Activated T-helper 17 cell treated with anti-CD3 and anti-CD28 coated beads, Interleukin-2, amount 50 U/mL, for 72 hours (primary cell): ENCODE measurements at regions not wholly inside any gene's neighbourhood (a gene's known extent, or its start where the extent isn't known, plus 50 kb on each side); places are given as distances from the start of the nearest gene placed in this dataset.

Experiments
- ATAC-seq: fragments of 150-1000 bp; cut with Tn5 transposase; replicated peaks from 2 replicates; pipeline ENCODE4 v1.10.0; 2021; ENCODE audit warnings: mild to moderate bottlenecking, moderate library complexity
- H3K27ac Mint-ChIP-seq: one replicate; pipeline ENCODE4 v1.8.0; 2022; ENCODE audit warnings: mixed read lengths
- H3K27me3 Mint-ChIP-seq: one replicate; pipeline ENCODE4 v1.8.0; 2022; ENCODE audit warnings: mixed read lengths
- H3K36me3 Mint-ChIP-seq: one replicate; pipeline ENCODE4 v1.8.0; 2022; ENCODE audit warnings: low read depth, mild to moderate bottlenecking, mixed read lengths
- H3K4me1 Mint-ChIP-seq: one replicate; pipeline ENCODE4 v1.8.0; 2022; ENCODE audit warnings: mixed read lengths
- H3K4me3 Mint-ChIP-seq: one replicate; pipeline ENCODE4 v1.8.0; 2022; ENCODE audit warnings: mild to moderate bottlenecking, mixed read lengths
- H3K9me3 Mint-ChIP-seq: one replicate; pipeline ENCODE4 v1.8.0; 2022; ENCODE audit warnings: mixed read lengths

DNA sequence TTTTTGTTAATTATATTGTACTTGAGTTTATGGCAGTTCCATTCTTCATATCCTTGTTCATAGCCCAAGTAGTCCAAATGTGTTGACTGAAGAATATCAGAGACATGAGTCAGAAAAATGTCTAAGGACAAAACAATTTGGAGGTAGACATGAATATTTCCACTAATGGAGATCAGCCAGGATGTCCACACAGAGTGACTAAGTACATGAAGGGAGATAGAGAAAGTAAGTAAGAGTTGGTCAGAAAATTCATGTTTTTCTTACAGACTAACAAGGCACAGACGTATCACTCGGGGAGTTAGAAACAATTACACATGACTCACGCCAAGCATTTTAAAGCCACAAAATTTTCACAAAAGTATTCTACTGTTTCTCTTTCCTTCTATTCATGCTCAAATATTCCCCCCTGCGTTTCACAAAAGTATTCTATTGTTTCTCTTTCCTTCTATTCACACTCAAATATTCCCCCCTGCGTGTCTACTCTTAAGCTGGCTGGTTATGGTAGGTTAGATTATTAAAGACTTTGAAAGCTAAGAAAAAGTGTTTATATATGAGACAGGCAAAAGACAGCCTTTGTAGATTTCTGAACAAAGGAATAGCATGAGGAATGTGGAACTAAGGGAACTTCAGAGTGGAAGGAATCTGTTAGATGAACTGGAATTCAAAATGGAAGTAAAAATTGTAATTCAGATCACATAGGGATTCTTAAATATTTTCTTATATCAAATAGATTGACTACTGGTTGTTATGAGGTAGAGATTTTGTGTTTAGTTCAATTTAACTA lies 648.7 kb upstream of the CCDC54 start:
- Mint-ChIP-seq H3K36me3 (no peaks in the 10 kb centered on the region), H3K9me3 (no peaks in the 10 kb centered on the region), H3K27me3 (peaks cover 6% of the 10 kb centered on the region), H3K4me1 (no peaks in the 10 kb centered on the region), H3K4me3 (no peak overlapping the region), H3K27ac (no peak overlapping the region)
- ATAC-seq, result no peak

DNA sequence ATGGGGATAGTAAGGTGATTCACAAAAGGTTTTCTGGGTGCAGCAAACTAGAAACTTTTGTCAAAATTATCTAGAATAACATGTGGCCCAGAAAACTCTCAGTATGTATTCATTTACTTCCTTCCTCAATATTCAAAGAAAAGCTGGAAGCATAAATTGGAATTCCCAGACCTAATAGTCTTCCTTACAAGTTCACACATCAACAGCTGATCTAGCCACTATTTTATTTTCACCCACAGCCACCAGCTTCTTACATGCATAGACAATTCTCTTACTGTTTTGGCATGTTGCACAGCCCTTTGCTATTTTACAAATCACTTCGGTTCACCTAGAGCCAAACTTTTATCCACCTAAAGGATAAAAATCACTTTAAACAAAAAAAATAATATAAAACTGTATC lies 647.8 kb upstream of the CCDC54 start:
- peaks cover 6% of the 10 kb centered on the region for H3K27me3 Mint-ChIP-seq
- H3K4me1 Mint-ChIP-seq, result no peaks in the 10 kb centered on the region
- H3K4me3 Mint-ChIP-seq, result no peak overlapping the region
- no peak overlapping the region for H3K27ac Mint-ChIP-seq
- H3K9me3 Mint-ChIP-seq, result no peaks in the 10 kb centered on the region
- ATAC-seq, result no peak
- H3K36me3 Mint-ChIP-seq, result no peaks in the 10 kb centered on the region

DNA sequence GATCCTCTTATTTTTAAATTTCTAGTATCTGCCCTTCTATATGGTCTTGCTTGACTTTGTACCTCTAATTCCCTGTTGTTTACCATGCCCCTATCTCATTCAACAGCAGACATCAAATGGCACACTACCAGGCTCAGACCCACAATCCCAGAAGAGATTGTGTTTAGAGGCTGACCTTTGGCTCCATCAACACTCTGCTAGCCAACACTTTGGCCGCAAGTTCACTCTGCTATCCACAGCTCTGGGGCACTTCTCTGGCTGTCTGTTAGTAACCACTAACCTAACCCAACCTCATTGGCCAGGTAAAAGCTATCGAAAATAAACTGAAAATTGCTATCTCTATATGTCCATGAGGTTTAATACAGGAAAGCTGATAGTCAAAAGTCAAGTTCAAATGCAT lies 646.0 kb upstream of the CCDC54 start:
- Mint-ChIP-seq H3K27ac (no peak overlapping the region), H3K36me3 (no peaks in the 10 kb centered on the region), H3K4me3 (no peak overlapping the region), H3K4me1 (no peaks in the 10 kb centered on the region), H3K9me3 (no peaks in the 10 kb centered on the region), H3K27me3 (peaks cover 6% of the 10 kb centered on the region)
- no peak for ATAC-seq

DNA sequence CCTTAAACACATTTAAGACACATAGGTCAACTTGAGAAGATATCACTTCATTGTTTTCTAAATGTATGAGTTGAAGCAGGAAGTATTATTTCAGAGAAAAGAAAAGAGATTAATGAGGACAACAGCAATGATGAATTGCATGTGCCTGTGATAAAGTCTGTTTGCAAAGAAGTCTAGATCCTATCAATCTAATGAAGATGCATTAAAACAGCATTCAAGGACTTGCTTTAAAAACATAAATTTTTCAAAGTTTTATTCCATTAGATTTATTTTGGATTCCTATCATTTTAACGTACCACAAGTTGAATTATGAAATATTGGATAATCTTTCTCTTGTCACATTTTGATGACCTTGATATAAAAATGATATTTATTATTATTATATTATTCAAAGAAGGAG lies 642.5 kb upstream of the CCDC54 start:
- Mint-ChIP-seq H3K4me3 (no peak overlapping the region), H3K4me1 (no peaks in the 10 kb centered on the region), H3K27ac (no peak overlapping the region), H3K27me3 (peaks cover 3% of the 10 kb centered on the region), H3K9me3 (no peaks in the 10 kb centered on the region), H3K36me3 (no peaks in the 10 kb centered on the region)
- no peak for ATAC-seq

DNA sequence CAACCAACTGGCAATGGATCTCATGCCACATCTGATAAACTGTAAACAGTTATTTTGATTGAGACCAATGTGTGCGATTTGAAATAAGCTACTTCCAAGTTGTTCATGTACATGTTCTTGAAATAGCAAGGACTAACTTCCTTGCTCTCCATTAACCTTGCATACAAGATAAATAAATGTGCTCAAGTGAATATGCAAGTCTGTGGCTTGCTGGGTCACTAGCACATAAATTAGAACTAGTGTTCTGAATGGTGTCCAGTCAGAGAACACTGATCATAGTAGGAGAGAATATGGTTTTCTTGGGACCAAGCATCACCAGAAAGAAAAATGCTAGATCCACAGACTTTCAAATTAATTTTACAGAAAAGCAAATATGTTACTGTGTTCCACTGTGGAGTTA lies 640.0 kb upstream of the CCDC54 start:
- Mint-ChIP-seq H3K4me3 (no peak overlapping the region), H3K4me1 (no peaks in the 10 kb centered on the region), H3K27ac (no peak overlapping the region), H3K9me3 (no peaks in the 10 kb centered on the region), H3K27me3 (peaks cover 3% of the 10 kb centered on the region), H3K36me3 (no peaks in the 10 kb centered on the region)
- no peak for ATAC-seq

DNA sequence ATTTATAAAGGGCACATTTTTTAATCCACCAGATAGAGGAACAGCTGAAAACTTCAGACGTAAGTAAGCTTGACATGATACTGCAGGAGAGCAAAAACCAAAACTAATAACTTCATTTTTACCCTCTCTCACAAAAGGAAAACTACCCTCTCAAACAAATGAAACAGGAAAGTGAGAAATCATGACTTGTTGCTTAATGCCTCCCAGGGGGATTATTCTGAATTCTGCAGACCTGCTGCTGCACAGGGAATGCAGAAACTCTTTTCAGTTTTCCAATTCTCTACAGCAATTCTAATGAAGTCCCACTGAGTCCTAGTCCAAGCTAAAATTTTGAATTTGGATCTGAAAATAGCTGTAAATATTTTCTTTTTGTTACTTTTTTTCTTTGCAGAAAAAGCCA lies 637.1 kb upstream of the CCDC54 start:
- no peaks in the 10 kb centered on the region for H3K27me3 Mint-ChIP-seq

DNA sequence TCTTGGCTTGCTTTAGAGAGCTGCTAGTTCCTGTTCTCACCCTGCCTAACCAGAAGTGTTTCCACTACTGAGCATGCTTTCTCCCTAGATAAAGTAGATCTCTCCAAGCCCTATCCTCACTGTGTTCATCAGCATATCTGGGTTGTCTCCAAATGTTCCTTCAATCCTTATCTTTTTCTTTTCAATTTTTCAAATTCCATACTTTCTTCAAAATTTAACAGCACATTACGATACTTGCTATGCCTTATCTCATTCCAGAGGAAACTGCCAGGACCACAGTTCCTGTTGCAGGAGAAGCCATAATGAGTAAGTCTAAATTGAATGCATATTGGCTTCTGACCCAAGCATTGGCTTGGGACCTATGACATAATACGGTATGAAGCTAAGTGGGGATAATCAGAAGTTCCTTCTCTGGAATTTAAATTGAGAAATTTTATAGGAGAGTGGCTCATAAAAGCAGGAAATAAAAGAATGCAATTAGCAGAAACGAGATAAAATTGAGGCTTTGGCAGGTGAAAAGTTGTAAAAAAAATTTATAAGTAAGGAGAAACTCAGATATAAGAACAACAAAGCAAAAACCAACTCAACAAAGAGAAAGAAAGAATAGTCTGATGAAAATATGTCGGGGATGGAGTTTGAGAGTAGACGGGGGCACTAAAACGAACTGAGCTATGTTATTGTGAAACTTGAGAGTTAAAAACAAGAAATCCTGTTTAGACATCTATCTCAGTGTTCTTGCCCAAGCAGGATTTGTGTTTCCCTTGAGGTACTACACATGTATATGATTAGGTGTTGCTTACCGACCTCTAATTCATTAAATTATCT lies 631.7 kb upstream of the CCDC54 start:
- Mint-ChIP-seq H3K4me1 (no peaks in the 10 kb centered on the region), H3K9me3 (no peaks in the 10 kb centered on the region), H3K36me3 (no peaks in the 10 kb centered on the region), H3K4me3 (no peak overlapping the region), H3K27ac (no peak overlapping the region), H3K27me3 (peaks cover 8% of the 10 kb centered on the region)
- no peak for ATAC-seq

More for the DNA sequence above, 637.1 kb upstream of the CCDC54 start:
- Mint-ChIP-seq H3K4me3 (no peak overlapping the region), H3K4me1 (no peaks in the 10 kb centered on the region), H3K36me3 (no peaks in the 10 kb centered on the region), H3K27ac (no peak overlapping the region), H3K9me3 (no peaks in the 10 kb centered on the region)
- no peak for ATAC-seq

DNA sequence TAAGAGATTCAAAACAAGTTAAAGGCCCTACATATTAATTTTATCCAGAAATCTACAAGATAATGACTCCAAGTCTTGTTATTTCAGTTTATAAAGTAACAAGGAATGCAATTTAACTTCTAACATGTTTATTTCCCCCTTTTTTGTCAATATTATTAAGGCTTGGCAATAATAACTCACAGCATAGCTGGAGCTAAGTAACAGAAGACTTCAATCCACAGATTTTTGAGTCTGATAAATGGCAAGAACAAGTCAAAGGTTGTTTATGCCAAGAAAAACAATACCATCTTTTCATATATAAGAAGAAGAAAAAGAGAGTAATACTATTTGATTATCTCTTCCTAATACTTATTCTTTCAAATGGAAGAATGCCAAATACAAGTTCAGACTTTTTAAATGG lies 631.0 kb upstream of the CCDC54 start:
- no peaks in the 10 kb centered on the region for H3K4me1 Mint-ChIP-seq
- no peak overlapping the region for H3K4me3 Mint-ChIP-seq
- H3K36me3 Mint-ChIP-seq, result no peaks in the 10 kb centered on the region
- peaks cover 8% of the 10 kb centered on the region for H3K27me3 Mint-ChIP-seq
- ATAC-seq, result no peak
- no peaks in the 10 kb centered on the region for H3K9me3 Mint-ChIP-seq
- H3K27ac Mint-ChIP-seq, result no peak overlapping the region

DNA sequence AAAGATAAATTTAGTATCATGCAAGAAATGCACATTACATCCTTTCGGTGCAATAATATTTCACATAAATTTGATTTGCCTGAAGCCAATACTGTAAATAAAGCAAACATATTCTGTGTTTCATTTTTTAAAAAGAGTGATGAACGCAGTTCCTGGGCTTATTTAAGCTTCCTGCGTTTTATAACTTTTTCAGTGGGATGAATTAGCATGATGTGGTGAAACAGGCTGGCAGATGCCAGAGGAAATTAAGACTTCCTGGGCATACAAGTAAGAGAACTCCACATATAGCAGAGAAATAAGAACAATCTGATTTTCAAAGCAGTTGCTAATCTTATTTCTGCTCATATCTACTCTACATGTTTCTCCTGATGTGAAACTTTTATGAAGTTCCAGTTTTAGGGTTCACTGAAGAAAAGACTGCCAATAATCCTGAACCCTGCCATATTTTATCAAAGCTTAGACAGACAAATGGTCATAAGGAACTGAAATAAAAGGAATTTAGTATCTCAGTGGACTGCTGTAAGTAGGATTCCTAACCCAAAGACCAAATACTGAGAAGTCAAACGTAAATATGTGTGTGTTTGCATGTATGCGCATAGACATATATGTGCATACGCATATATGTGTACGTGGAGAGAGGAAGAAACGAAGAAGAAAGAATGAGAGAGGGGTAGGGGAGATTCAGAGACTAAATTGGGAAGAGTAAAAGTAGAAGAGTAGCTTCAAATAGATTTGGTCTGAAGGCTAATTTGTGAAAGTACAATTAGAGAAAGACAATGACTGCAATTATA lies 628.6 kb upstream of the CCDC54 start:
- Mint-ChIP-seq H3K27ac (no peak overlapping the region), H3K4me3 (no peak overlapping the region), H3K9me3 (peaks cover 6% of the 10 kb centered on the region), H3K4me1 (no peaks in the 10 kb centered on the region), H3K36me3 (no peaks in the 10 kb centered on the region), H3K27me3 (peaks cover 13% of the 10 kb centered on the region)
- ATAC-seq, result no peak

DNA sequence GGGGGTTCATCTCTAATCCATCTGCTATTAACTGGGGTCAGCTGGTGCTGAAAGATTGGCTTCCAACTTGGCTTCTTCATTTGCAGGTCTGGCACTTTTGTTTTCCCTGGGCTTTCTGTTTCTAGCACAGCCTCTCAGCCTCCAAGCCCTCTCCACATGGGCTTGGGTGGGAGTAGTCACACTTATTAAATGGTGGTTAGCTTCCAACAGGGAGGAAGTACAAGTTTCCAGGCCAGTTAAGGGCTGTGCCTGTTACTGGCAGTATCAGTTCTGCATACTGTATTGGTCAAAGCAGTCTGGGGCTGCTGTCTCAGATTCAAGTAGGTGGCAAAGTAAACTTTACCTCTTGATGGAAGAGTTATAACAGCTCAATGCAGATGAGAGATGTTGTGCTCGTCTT lies 627.1 kb upstream of the CCDC54 start:
- H3K36me3 Mint-ChIP-seq, result no peaks in the 10 kb centered on the region
- H3K9me3 Mint-ChIP-seq, result peaks cover 12% of the 10 kb centered on the region
- peaks cover 13% of the 10 kb centered on the region for H3K27me3 Mint-ChIP-seq
- no peaks in the 10 kb centered on the region for H3K4me1 Mint-ChIP-seq
- ATAC-seq, result no peak
- no peak overlapping the region for H3K4me3 Mint-ChIP-seq
- H3K27ac Mint-ChIP-seq, result no peak overlapping the region

DNA sequence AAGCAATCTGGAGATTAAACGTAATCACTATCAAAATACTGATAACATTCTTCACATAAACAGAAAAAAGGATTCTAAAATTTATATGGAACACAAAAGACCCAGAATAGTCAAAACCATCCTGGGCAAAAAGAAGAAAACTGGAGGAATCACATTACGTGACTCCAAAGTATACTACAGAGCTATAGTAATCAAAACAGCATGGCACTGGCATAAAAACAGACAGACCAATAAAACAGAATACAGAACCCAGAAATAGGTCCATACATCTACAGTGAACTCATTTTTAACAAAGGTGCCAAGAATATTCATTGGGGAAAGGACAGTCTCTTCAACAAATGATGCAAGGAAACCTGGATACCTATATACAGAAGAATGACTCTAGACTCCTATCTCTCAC lies 621.9 kb upstream of the CCDC54 start:
- no peaks in the 10 kb centered on the region for H3K36me3 Mint-ChIP-seq
- H3K27ac Mint-ChIP-seq, result no peak overlapping the region
- H3K9me3 Mint-ChIP-seq, result peaks cover 16% of the 10 kb centered on the region
- no peaks in the 10 kb centered on the region for H3K4me1 Mint-ChIP-seq
- peaks cover 5% of the 10 kb centered on the region for H3K27me3 Mint-ChIP-seq
- H3K4me3 Mint-ChIP-seq, result no peak overlapping the region
- ATAC-seq, result no peak

DNA sequence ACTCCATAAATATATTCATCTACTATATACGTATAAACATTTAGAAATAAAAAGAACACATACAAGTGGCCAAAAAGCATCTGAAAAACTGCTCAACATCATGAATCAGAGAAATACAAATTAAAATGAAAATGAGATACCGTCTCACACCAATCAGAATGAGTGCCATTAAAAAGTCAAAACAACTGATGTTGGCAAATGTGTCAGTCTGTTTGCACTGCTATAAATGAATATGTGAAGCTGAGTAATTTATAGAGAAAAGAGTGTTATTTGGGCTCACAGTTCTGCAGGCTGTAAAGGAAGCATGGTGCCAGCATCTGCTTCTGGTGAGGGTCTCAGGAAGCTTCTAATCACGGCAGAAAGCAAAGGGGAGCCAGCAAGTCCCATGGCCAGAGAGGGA lies 620.3 kb upstream of the CCDC54 start:
- Mint-ChIP-seq H3K4me1 (no peaks in the 10 kb centered on the region), H3K9me3 (peaks cover 16% of the 10 kb centered on the region), H3K27ac (no peak overlapping the region), H3K27me3 (peaks cover 5% of the 10 kb centered on the region), H3K36me3 (no peaks in the 10 kb centered on the region), H3K4me3 (no peak overlapping the region)
- no peak for ATAC-seq

DNA sequence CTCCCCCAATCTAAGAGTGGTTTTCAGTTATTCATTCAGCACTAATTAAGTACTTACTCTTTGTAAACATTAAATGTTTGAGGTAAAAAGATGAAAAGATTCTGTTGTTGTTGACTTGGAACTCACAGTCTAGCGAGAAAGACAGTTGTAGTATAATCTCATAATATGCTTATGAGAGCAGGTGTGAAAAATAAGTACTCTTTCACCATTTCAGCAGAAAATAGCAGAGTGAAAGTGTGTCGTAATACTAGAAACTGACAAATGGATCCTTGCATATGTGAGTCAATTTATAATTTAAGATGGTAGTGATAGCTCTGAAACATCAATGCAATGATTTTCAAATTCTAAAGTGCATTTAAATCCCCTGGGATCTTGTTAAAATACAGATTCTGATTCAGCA lies 618.8 kb upstream of the CCDC54 start:
- no peaks in the 10 kb centered on the region for H3K4me1 Mint-ChIP-seq

DNA sequence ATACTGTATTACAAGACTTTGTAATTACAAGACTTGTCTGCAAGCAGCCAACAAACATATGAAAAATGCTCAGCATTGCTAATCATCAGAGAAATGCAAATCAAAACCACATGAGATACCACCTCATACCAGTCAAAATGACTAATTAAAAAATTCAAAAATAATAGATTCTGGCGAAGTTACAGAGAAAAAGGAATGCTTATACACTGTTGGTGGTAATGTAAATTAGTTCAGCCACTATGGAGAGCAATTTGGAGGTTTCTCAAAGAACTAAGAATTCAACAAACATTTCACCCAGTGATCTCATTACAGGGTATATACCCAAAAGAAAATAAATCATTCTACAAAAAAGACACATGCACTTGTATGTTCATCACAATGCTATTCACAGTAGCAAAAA lies 617.5 kb upstream of the CCDC54 start:
- H3K4me3 Mint-ChIP-seq, result no peak overlapping the region
- no peak for ATAC-seq
- H3K27ac Mint-ChIP-seq, result no peak overlapping the region
- peaks cover 8% of the 10 kb centered on the region for H3K9me3 Mint-ChIP-seq
- H3K36me3 Mint-ChIP-seq, result no peaks in the 10 kb centered on the region
- H3K27me3 Mint-ChIP-seq, result no peaks in the 10 kb centered on the region
- H3K4me1 Mint-ChIP-seq, result no peaks in the 10 kb centered on the region

More for the DNA sequence above, 618.8 kb upstream of the CCDC54 start:
- no peak overlapping the region for H3K27ac Mint-ChIP-seq
- H3K27me3 Mint-ChIP-seq, result no peaks in the 10 kb centered on the region
- peaks cover 10% of the 10 kb centered on the region for H3K9me3 Mint-ChIP-seq
- H3K4me3 Mint-ChIP-seq, result no peak overlapping the region
- no peak for ATAC-seq
- H3K36me3 Mint-ChIP-seq, result no peaks in the 10 kb centered on the region
